Suprapubic skin (tissue), 4 donors: ENCODE measurements at regions not wholly inside any gene's neighbourhood (a gene's known extent, or its start where the extent isn't known, plus 50 kb on each side); places are given as distances from the start of the nearest gene placed in this dataset.

Experiments used
- DNase-seq, 2 donors: peaks; one replicate each; pipeline ENCODE4 v3.0.0-alpha.2; 2019; ENCODE audit warnings: low spot score in 2 of 2
- H3K27ac ChIP-seq: fragments of 200-600 bp; sonication (generic); one replicate; pipeline ENCODE4 v1.5.1; 2019
- H3K27me3 ChIP-seq: fragments of 200-600 bp; sonication (generic); one replicate; pipeline ENCODE4 v1.5.1; 2019
- H3K36me3 ChIP-seq: fragments of 200-600 bp; sonication (generic); one replicate; pipeline ENCODE4 v1.5.1; 2019
- H3K4me1 ChIP-seq: fragments of 200-600 bp; sonication (generic); one replicate; pipeline ENCODE4 v1.5.1; 2019
- H3K4me3 ChIP-seq: fragments of 200-600 bp; sonication (generic); one replicate; pipeline ENCODE4 v1.5.1; 2019; ENCODE audit warnings: mild to moderate bottlenecking
- H3K9me3 ChIP-seq: fragments of 200-600 bp; sonication (generic); one replicate; pipeline ENCODE4 v1.5.1; 2019
- EP300 ChIP-seq: sonication (generic); formaldehyde crosslinking; IDR thresholded peaks from one replicate; pipeline ENCODE4 v1.6.1; 2017; ENCODE audit warnings: antibody characterized with exemption
- POLR2A ChIP-seq, 2 donors: fragments of 450-650 bp; IDR thresholded peaks; one replicate each; pipeline ENCODE4 v1.6.1; 2017; ENCODE audit warnings: antibody characterized with exemption in 2 of 2, mild to moderate bottlenecking in 2 of 2, moderate library complexity in 2 of 2
- POLR2AphosphoS5 ChIP-seq, 3 donors: sonication (generic); formaldehyde crosslinking; IDR thresholded peaks; one replicate each; pipeline ENCODE4 v1.6.1; 2017; ENCODE audit warnings: antibody characterized with exemption in 3 of 3
- WGBS: methylation state at CpG from one replicate; pipeline ENCODE4 v1.1.5; 2018; 5-methylcytosine and 5-hydroxymethylcytosine counted together
- TF ChIP-seq, protein P1 (sequence below), 2 donors: fragments of 200-600 bp in 1 of 2; fragments of 450-650 bp in 1 of 2; sonication (generic) in 1 of 2; IDR thresholded peaks; one replicate each; pipeline ENCODE4 v1.5.1; 2016 to 2019; ENCODE audit warnings: antibody characterized with exemption in 2 of 2, mild to moderate bottlenecking in 1 of 2, moderate library complexity in 1 of 2

DNA sequence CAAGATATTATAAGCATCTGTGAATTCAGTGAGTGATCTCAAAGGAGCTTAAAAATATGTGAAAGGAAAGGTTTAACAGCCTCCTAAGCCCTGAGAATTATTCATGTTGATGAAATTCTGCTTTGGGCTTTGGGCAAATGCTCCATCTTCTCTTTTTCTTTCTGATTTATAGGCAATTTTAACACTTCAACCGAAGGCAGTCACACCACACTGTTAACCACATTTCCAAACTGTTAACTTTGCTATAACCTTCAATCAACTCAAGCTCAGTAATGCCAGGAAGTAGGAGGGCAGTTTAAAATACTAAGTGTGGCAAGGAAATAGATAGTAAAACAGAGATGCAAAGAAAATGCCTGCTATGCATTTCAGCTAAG is 54.4 kb upstream of the NEK7 start:
- WGBS = 6% methylated on average over 1 of the region's 1 CpG
- Histone ChIP-seq H3K4me3 (no peak overlapping the region), H3K36me3 (no peaks in the 10 kb centered on the region), H3K4me1 (no peaks in the 10 kb centered on the region), H3K27me3 (no peaks in the 10 kb centered on the region), H3K9me3 (no peaks in the 10 kb centered on the region), H3K27ac (no peak overlapping the region)
- no peak for DNase-seq
- TF ChIP-seq POLR2A (IDR thresholded peaks at IDR 0.05) = no peak
- TF ChIP-seq EP300 = no peak
- no peak for TF ChIP-seq POLR2AphosphoS5 (IDR thresholded peaks at IDR 0.05)
- TF ChIP-seq, protein P1, sequence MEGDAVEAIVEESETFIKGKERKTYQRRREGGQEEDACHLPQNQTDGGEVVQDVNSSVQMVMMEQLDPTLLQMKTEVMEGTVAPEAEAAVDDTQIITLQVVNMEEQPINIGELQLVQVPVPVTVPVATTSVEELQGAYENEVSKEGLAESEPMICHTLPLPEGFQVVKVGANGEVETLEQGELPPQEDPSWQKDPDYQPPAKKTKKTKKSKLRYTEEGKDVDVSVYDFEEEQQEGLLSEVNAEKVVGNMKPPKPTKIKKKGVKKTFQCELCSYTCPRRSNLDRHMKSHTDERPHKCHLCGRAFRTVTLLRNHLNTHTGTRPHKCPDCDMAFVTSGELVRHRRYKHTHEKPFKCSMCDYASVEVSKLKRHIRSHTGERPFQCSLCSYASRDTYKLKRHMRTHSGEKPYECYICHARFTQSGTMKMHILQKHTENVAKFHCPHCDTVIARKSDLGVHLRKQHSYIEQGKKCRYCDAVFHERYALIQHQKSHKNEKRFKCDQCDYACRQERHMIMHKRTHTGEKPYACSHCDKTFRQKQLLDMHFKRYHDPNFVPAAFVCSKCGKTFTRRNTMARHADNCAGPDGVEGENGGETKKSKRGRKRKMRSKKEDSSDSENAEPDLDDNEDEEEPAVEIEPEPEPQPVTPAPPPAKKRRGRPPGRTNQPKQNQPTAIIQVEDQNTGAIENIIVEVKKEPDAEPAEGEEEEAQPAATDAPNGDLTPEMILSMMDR (IDR thresholded peaks at IDR 0.05) = no peak

DNA sequence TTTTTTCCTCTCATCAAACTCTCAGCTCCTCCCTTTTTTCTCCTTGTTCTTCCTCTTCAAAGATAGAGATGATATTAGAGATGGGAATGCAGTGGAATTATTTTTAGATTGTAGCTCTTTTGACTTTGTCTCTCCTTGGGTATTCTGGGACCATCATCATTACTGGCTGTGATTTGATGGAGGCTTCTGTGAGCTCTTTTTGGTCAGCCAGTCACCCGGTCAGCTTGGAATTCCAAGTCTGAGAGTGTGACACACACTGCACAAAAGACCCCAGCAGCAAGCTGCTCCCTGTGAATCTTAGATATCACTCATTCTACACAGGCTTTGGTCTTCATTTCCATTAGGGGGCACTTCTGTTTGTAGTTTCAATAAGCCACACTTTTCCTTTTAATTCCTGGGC is 51.6 kb upstream of the NEK7 start:
- no peak for DNase-seq
- Histone ChIP-seq H3K27me3 (no peaks in the 10 kb centered on the region), H3K27ac (no peak overlapping the region), H3K4me3 (no peak overlapping the region), H3K36me3 (no peaks in the 10 kb centered on the region), H3K4me1 (no peaks in the 10 kb centered on the region), H3K9me3 (no peaks in the 10 kb centered on the region)
- WGBS = 77% methylated on average over 1 of the region's 1 CpG
- TF ChIP-seq, protein P1 (IDR thresholded peaks at IDR 0.05) = no peak
- no peak for TF ChIP-seq POLR2A (IDR thresholded peaks at IDR 0.05)
- no peak for TF ChIP-seq POLR2AphosphoS5 (IDR thresholded peaks at IDR 0.05)

DNA sequence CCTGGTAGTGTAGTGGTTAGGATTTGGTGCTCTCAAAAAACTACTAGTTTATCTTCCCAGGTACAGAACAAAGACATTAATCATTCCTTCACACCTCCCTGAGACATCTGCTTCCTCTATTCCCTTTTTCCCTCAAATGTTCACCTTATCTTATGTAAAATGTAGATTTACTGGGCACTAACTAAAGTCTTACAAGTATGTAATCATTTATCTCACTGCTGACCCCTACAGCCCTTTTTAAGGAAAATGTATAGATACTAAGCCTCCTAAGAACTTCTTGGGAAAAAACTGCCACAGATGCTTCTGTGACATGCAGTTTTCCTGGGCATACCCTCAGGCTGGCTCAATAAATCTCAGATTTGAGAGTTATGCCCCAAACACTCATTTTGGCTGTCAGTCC is 50.8 kb upstream of the NEK7 start:
- Histone ChIP-seq H3K27ac (no peak overlapping the region), H3K27me3 (no peaks in the 10 kb centered on the region), H3K4me3 (no peak overlapping the region), H3K9me3 (no peaks in the 10 kb centered on the region), H3K36me3 (no peaks in the 10 kb centered on the region), H3K4me1 (no peaks in the 10 kb centered on the region)
- DNase-seq = no peak
- TF ChIP-seq EP300 = no peak
- no peak for TF ChIP-seq POLR2A (IDR thresholded peaks at IDR 0.05)
- TF ChIP-seq, protein P1 (IDR thresholded peaks at IDR 0.05) = no peak
- TF ChIP-seq POLR2AphosphoS5 (IDR thresholded peaks at IDR 0.05) = no peak
